AG08396 (cell line): ENCODE measurements at regions not wholly inside any gene's neighbourhood (a gene's known extent, or its start where the extent isn't known, plus 50 kb on each side); places are given as distances from the start of the nearest gene placed in this dataset.
A peak's percentile ranks its signal among the peaks of the same experiment; 100 is the strongest.
"Not testable (repeated sequence)": the region's sequence is repeated elsewhere in the genome, so short reads cannot be mapped to it uniquely, and the experiment has no call there.

Source experiments
- DNase-seq: peaks from one replicate; pipeline ENCODE4 v3.0.0; 2012; ENCODE audit warnings: low spot score, mixed read lengths

- DNase-seq: no peak
Measured at GRCh38 chr21:31609081-31609480, 50.4 kb upstream of the SOD1 start.

GRCh38 chr21:31607791-31608190 is 51.7 kb upstream of the SOD1 start:
- DNase-seq: no peak

- no peak for DNase-seq
Measured at GRCh38 chr21:31606081-31606874, 53.2 kb upstream of the SOD1 start.

- peak; percentile 64 for DNase-seq
Measured at GRCh38 chr21:31604591-31605190, 54.8 kb upstream of the SOD1 start.

- DNase-seq: no peak
Measured at GRCh38 chr21:31599563-31599962, 59.9 kb upstream of the SOD1 start.

GRCh38 chr21:31599013-31599412 is 60.5 kb upstream of the SOD1 start:
- no peak for DNase-seq

- no peak for DNase-seq
Measured at GRCh38 chr21:31597683-31598082, 61.8 kb upstream of the SOD1 start.

- DNase-seq: no peak
Measured at GRCh38 chr21:31596055-31596454, 63.4 kb upstream of the SOD1 start.

- no peak for DNase-seq
Measured at GRCh38 chr21:31594726-31595125, 64.8 kb upstream of the SOD1 start.

GRCh38 chr21:31594279-31594678 is 65.2 kb upstream of the SOD1 start:
- no peak for DNase-seq

GRCh38 chr21:31592963-31593560 is 66.4 kb upstream of the SOD1 start:
- no peak for DNase-seq

GRCh38 chr21:31592516-31592915 is 67.0 kb upstream of the SOD1 start:
- DNase-seq: no peak

- no peak for DNase-seq
Measured at GRCh38 chr21:31589820-31590219, 69.7 kb upstream of the SOD1 start.

- DNase-seq: no peak
Measured at GRCh38 chr21:31586118-31586517, 73.4 kb upstream of the SOD1 start.

- not testable (repeated sequence) for DNase-seq
Measured at GRCh38 chr21:31583937-31584336, 75.6 kb upstream of the SOD1 start.

GRCh38 chr21:31583498-31583897 is 76.0 kb upstream of the SOD1 start:
- DNase-seq: no peak

- peak; percentile 53 for DNase-seq
Measured at GRCh38 chr21:31580866-31581276, 78.6 kb upstream of the SOD1 start.

- no peak for DNase-seq
Measured at GRCh38 chr21:31577271-31577670, 82.2 kb upstream of the SOD1 start.

- DNase-seq: no peak
Measured at GRCh38 chr21:31576428-31576827, 83.1 kb upstream of the SOD1 start.

- no peak for DNase-seq
Measured at GRCh38 chr21:31573217-31573616, 86.3 kb upstream of the SOD1 start.

GRCh38 chr21:31571879-31572278 is 87.6 kb upstream of the SOD1 start:
- DNase-seq: no peak

GRCh38 chr21:31570824-31571566 is 88.5 kb upstream of the SOD1 start:
- no peak for DNase-seq

- no peak for DNase-seq
Measured at GRCh38 chr21:31566611-31567010, 92.9 kb upstream of the SOD1 start.
